Astrocyte (in vitro differentiated cells and primary cell): ENCODE measurements at regions not wholly inside any gene's neighbourhood (a gene's known extent, or its start where the extent isn't known, plus 50 kb on each side); places are given as distances from the start of the nearest gene placed in this dataset.

Source experiments
- DNase-seq: peaks from one replicate; pipeline ENCODE4 v3.0.0-alpha.2; 2010; ENCODE audit warnings: low read depth
- FAIRE-seq: peaks from 2 replicates; lab custom pipeline; 2011; peaks lifted over from hg19 to GRCh38; lab: Jason Lieb, UNC
- H2AFZ ChIP-seq: 2 replicates; pipeline ENCODE4 v1.6.0; 2012; ENCODE audit warnings: low read depth, low read length, inconsistent platforms
- H3K27ac ChIP-seq: 2 replicates; pipeline ENCODE4 v1.5.1; 2011; ENCODE audit warnings: low read depth, low read length, inconsistent platforms
- H3K27me3 ChIP-seq: 2 replicates; pipeline ENCODE4 v1.6.0; 2011; ENCODE audit warnings: low read length, inconsistent platforms; ENCODE audit not compliant: insufficient read depth
- H3K36me3 ChIP-seq: 2 replicates; pipeline ENCODE4 v1.5.1; 2011; ENCODE audit warnings: low read length, inconsistent platforms; ENCODE audit not compliant: insufficient read depth
- H3K4me1 ChIP-seq: 2 replicates; pipeline ENCODE4 v1.5.1; 2011; ENCODE audit warnings: low read length, inconsistent platforms; ENCODE audit not compliant: insufficient read depth
- H3K4me2 ChIP-seq: 2 replicates; pipeline ENCODE4 v1.6.0; 2012; ENCODE audit warnings: low read length, inconsistent platforms
- H3K4me3 ChIP-seq: 2 replicates; pipeline ENCODE4 v1.5.1; 2011; ENCODE audit warnings: low read depth, mild to moderate bottlenecking, low read length, inconsistent platforms; ENCODE audit not compliant: insufficient read depth
- H3K79me2 ChIP-seq: 2 replicates; pipeline ENCODE4 v1.6.0; 2012; ENCODE audit warnings: mild to moderate bottlenecking, low read length, inconsistent platforms; ENCODE audit not compliant: insufficient read depth
- H3K9ac ChIP-seq: 2 replicates; pipeline ENCODE4 v1.6.0; 2012; ENCODE audit warnings: mild to moderate bottlenecking, low read length, inconsistent platforms
- H3K9me3 ChIP-seq: 2 replicates; pipeline ENCODE4 v1.5.1; 2012; ENCODE audit warnings: low read depth, mild to moderate bottlenecking, low read length, inconsistent platforms; ENCODE audit not compliant: insufficient read depth
- H4K20me1 ChIP-seq: 2 replicates; pipeline ENCODE4 v1.6.0; 2012; ENCODE audit warnings: low read length, inconsistent platforms; ENCODE audit not compliant: insufficient read depth
- H3K27ac Mint-ChIP-seq: one replicate; pipeline ENCODE4 v1.8.0; 2021; ENCODE audit warnings: mild to moderate bottlenecking, mixed read lengths; ENCODE audit not compliant: unreplicated experiment
- H3K27me3 Mint-ChIP-seq: one replicate; pipeline ENCODE4 v1.8.0; 2021; ENCODE audit warnings: low read depth, mixed read lengths; ENCODE audit not compliant: unreplicated experiment
- H3K36me3 Mint-ChIP-seq: one replicate; pipeline ENCODE4 v1.8.0; 2021; ENCODE audit warnings: low read depth, mixed read lengths; ENCODE audit not compliant: unreplicated experiment
- H3K4me1 Mint-ChIP-seq: one replicate; pipeline ENCODE4 v1.8.0; 2021; ENCODE audit warnings: low read depth, mixed read lengths; ENCODE audit not compliant: unreplicated experiment
- H3K4me3 Mint-ChIP-seq: one replicate; pipeline ENCODE4 v1.8.0; 2021; ENCODE audit warnings: mild to moderate bottlenecking, moderate library complexity, mixed read lengths; ENCODE audit not compliant: unreplicated experiment
- H3K9me3 Mint-ChIP-seq: one replicate; pipeline ENCODE4 v1.8.0; 2021; ENCODE audit warnings: mild to moderate bottlenecking, mixed read lengths; ENCODE audit not compliant: unreplicated experiment
- CTCF ChIP-seq: IDR thresholded peaks from 2 replicates; pipeline ENCODE4 v1.5.1; 2011; ENCODE audit warnings: low read depth, mild to moderate bottlenecking, inconsistent platforms, low read length, moderate library complexity; ENCODE audit not compliant: insufficient read depth
- EZH2 ChIP-seq: IDR thresholded peaks from 2 replicates; pipeline ENCODE4 v1.6.1; 2012; ENCODE audit warnings: mild to moderate bottlenecking, low read length, inconsistent platforms; ENCODE audit not compliant: insufficient read depth

DNA sequence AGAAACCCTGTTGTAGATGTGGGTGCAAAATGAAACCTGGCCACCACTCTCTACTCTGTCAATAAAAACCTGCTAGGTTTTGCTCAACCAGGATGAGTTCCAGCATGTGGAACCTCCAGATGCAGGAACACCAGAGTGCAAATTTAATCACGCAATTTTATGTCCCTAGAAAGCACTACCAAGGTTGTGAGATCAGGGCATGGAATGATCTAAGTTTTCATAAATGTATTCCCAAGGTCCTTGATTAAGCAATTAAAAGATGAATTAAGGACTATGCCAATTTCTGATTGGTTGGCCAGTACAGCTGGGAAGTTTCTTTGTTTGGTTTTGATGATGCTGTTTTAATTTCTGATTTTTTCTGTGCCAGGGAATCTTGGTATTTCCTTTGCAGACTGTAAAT, 179.2 kb downstream of the KCNS3 start:
- FAIRE-seq = no peak
- no peaks in the 10 kb centered on the region for H3K27me3 ChIP-seq
- H3K27me3 Mint-ChIP-seq = peaks cover 7% of the 10 kb centered on the region

DNA sequence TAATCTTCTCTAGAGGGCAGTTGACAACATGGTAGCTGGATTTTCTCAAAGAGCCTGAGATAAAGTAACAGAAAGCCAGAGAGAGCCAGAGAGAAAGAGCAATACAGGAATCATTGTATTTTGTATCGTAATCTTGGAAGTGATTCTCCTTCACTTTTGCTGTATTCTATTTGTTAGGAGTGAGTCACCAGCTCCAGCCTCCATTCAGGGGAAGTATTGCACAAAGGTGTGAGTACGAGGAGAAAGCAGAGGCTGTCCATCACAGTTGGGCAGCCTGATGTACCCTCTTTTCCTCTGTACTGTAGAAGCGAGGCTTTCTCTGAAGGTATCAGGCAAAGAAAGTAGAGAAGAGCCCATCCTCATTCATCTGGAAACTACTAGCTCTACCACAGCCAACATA, 176.8 kb downstream of the KCNS3 start:
- peaks cover 2% of the 10 kb centered on the region for H3K9me3 Mint-ChIP-seq
- H3K36me3 Mint-ChIP-seq = no peaks in the 10 kb centered on the region
- H3K4me1 ChIP-seq = no peaks in the 10 kb centered on the region
- H3K9ac ChIP-seq = no peak overlapping the region
- H3K4me2 ChIP-seq = no peak overlapping the region
- no peak overlapping the region for H2AFZ ChIP-seq
- no peak overlapping the region for H3K27ac Mint-ChIP-seq
- no peak for TF ChIP-seq EZH2
- TF ChIP-seq CTCF = no peak
- no peaks in the 10 kb centered on the region for H3K27me3 ChIP-seq
- DNase-seq = no peak
- H3K27me3 Mint-ChIP-seq = peaks cover 4% of the 10 kb centered on the region
- FAIRE-seq = no peak
- H4K20me1 ChIP-seq = no peaks in the 10 kb centered on the region
- H3K36me3 ChIP-seq = no peaks in the 10 kb centered on the region
- H3K4me3 Mint-ChIP-seq = no peak overlapping the region
- no peak overlapping the region for H3K27ac ChIP-seq
- no peaks in the 10 kb centered on the region for H3K9me3 ChIP-seq
- no peaks in the 10 kb centered on the region for H3K4me1 Mint-ChIP-seq
- H3K4me3 ChIP-seq = no peak overlapping the region
- no peaks in the 10 kb centered on the region for H3K79me2 ChIP-seq

More for the DNA sequence above, 179.2 kb downstream of the KCNS3 start:
- Mint-ChIP-seq H3K4me3 (no peak overlapping the region), H3K36me3 (no peaks in the 10 kb centered on the region), H3K27ac (no peak overlapping the region), H3K4me1 (no peaks in the 10 kb centered on the region), H3K9me3 (peaks cover 2% of the 10 kb centered on the region)
- TF ChIP-seq CTCF (no peak), EZH2 (no peak)
- DNase-seq = no peak
- Histone ChIP-seq H3K36me3 (no peaks in the 10 kb centered on the region), H3K4me2 (no peak overlapping the region), H3K9me3 (peaks cover 3% of the 10 kb centered on the region), H3K27ac (no peak overlapping the region), H3K9ac (no peak overlapping the region), H3K79me2 (no peaks in the 10 kb centered on the region), H2AFZ (no peak overlapping the region), H3K4me3 (no peak overlapping the region), H4K20me1 (no peaks in the 10 kb centered on the region), H3K4me1 (no peaks in the 10 kb centered on the region)

- H3K36me3 Mint-ChIP-seq = no peaks in the 10 kb centered on the region
- H2AFZ ChIP-seq = no peak overlapping the region
- H4K20me1 ChIP-seq = no peaks in the 10 kb centered on the region
- no peak overlapping the region for H3K4me3 ChIP-seq
- H3K4me1 ChIP-seq = peaks cover 4% of the 10 kb centered on the region
- FAIRE-seq (no peak), DNase-seq (no peak)
- no peaks in the 10 kb centered on the region for H3K27me3 ChIP-seq
- H3K4me1 Mint-ChIP-seq = no peaks in the 10 kb centered on the region
- no peaks in the 10 kb centered on the region for H3K36me3 ChIP-seq
- no peaks in the 10 kb centered on the region for H3K79me2 ChIP-seq
- H3K4me2 ChIP-seq = no peak overlapping the region
- H3K27ac Mint-ChIP-seq = no peak overlapping the region
- no peak overlapping the region for H3K27ac ChIP-seq
- no peak for TF ChIP-seq EZH2
- TF ChIP-seq CTCF = no peak
- no peaks in the 10 kb centered on the region for H3K9me3 ChIP-seq
- H3K9me3 Mint-ChIP-seq = peaks cover under 1% of the 10 kb centered on the region
- no peak overlapping the region for H3K9ac ChIP-seq
- no peak overlapping the region for H3K4me3 Mint-ChIP-seq
- H3K27me3 Mint-ChIP-seq = peaks cover 2% of the 10 kb centered on the region
Observed at GRCh38 chr2:18050001-18050400, 171.5 kb downstream of the KCNS3 start.
